PC-9 (cell line): ENCODE measurements at regions not wholly inside any gene's neighbourhood (a gene's known extent, or its start where the extent isn't known, plus 50 kb on each side); places are given as distances from the start of the nearest gene placed in this dataset.
"Not testable (repeated sequence)": the region's sequence is repeated elsewhere in the genome, so short reads cannot be mapped to it uniquely, and the experiment has no call there.

Source experiments
- BruUV-seq: library from RNA; stranded (reverse); fragments of 400-500 nt; replicated peaks from 2 replicates; lab custom pipeline; 2021; lab: Mats Ljungman, UMichigan
- CTCF ChIA-PET: fragments of 300-600 bp; sonication (Branson Sonifier 250); formaldehyde crosslinking; loops from one replicate; lab custom pipeline; 2022; ENCODE audit warnings: antibody characterized with exemption; lab: Charles Lee
- POLR2A ChIA-PET: fragments of 300-600 bp; sonication (Branson Sonifier 250); formaldehyde crosslinking; loops from one replicate; lab custom pipeline; 2022; ENCODE audit warnings: antibody characterized with exemption; ENCODE audit not compliant: unreplicated experiment; lab: Charles Lee
- DNase-seq, 2 experiments: peaks; one replicate each; pipeline versions ENCODE4 v3.0.0 to v3.0.0-alpha.2; 2015 to 2022; ENCODE audit warnings: mixed read lengths in 1 of 2
- H2AFZ ChIP-seq: fragments of 200-600 bp; sonication (generic); 2 replicates; pipeline ENCODE4 v1.8.1; 2017; ENCODE audit warnings: antibody characterized with exemption
- H3F3A ChIP-seq: fragments of 200-600 bp; sonication (generic); 2 replicates; pipeline ENCODE4 v1.8.1; 2017; ENCODE audit warnings: antibody characterized with exemption, mild to moderate bottlenecking, low read depth; ENCODE audit not compliant: insufficient read depth
- H3K27ac ChIP-seq: fragments of 200-600 bp; sonication (generic); 2 replicates; pipeline ENCODE4 v1.6.1; 2016; ENCODE audit warnings: mixed run types
- H3K27me3 ChIP-seq: fragments of 200-600 bp; sonication (generic); 2 replicates; pipeline ENCODE4 v1.6.1; 2016; ENCODE audit warnings: low read depth, mixed run types; ENCODE audit not compliant: insufficient read depth
- H3K36me3 ChIP-seq: fragments of 200-600 bp; sonication (generic); 2 replicates; pipeline ENCODE4 v1.6.1; 2016; ENCODE audit warnings: low read depth, mixed run types
- H3K4me1 ChIP-seq: fragments of 200-600 bp; sonication (generic); replicated peaks from 2 replicates; pipeline ENCODE4 v1.6.1; 2016; ENCODE audit warnings: mixed run types; ENCODE audit not compliant: insufficient read depth
- H3K4me2 ChIP-seq: fragments of 200-600 bp; sonication (generic); 2 replicates; pipeline ENCODE4 v1.6.1; 2017; ENCODE audit warnings: mixed run types
- H3K4me3 ChIP-seq: fragments of 200-600 bp; sonication (generic); 2 replicates; pipeline ENCODE4 v1.6.1; 2016; ENCODE audit warnings: mixed run types
- H3K79me2 ChIP-seq: fragments of 200-600 bp; sonication (generic); 2 replicates; pipeline ENCODE4 v1.6.1; 2017; ENCODE audit warnings: low read depth, mixed run types
- H3K9me2 ChIP-seq: fragments of 200-600 bp; sonication (generic); 2 replicates; pipeline ENCODE4 v1.8.1; 2017; ENCODE audit warnings: mild to moderate bottlenecking; ENCODE audit not compliant: insufficient read depth
- H3K9me3 ChIP-seq: fragments of 200-600 bp; sonication (generic); 2 replicates; pipeline ENCODE4 v1.8.1; 2016; ENCODE audit warnings: low read depth; ENCODE audit not compliant: insufficient read depth
- H4K20me1 ChIP-seq: fragments of 200-600 bp; sonication (generic); 2 replicates; pipeline ENCODE4 v1.8.1; 2017; ENCODE audit not compliant: insufficient read depth
- EZH2 ChIP-seq: fragments of 200-600 bp; sonication (generic); IDR thresholded peaks from 2 replicates; pipeline ENCODE4 v1.8.0; 2017; ENCODE audit warnings: antibody characterized with exemption, low read depth
- intact Hi-C: fragments of 100-400 bp; cut with micrococcal nuclease; formaldehyde crosslinking; loops from one replicate; pipeline ENCODE4 v1.10.0; 2022; ENCODE audit not compliant: unreplicated experiment
- TF ChIP-seq, protein P1 (sequence below): fragments of 200-600 bp; sonication (generic); conservative IDR thresholded peaks from 2 replicates; pipeline ENCODE4 v1.6.1; 2017; ENCODE audit warnings: mixed run types, antibody characterized with exemption, mild to moderate bottlenecking, moderate library complexity

- Histone ChIP-seq H3K9me2 (no peaks in the 10 kb centered on the region), H3K4me1 (no peaks in the 10 kb centered on the region), H3K4me3 (no peak overlapping the region), H3K9me3 (no peaks in the 10 kb centered on the region), H4K20me1 (no peaks in the 10 kb centered on the region), H3K27me3 (no peaks in the 10 kb centered on the region), H3K36me3 (no peaks in the 10 kb centered on the region), H3K4me2 (no peak overlapping the region), H3F3A (no peaks in the 10 kb centered on the region), H2AFZ (no peak overlapping the region), H3K79me2 (no peaks in the 10 kb centered on the region), H3K27ac (no peak overlapping the region)
- no peak for DNase-seq
- intact Hi-C loops: no loop called here
- TF ChIP-seq, protein P1, sequence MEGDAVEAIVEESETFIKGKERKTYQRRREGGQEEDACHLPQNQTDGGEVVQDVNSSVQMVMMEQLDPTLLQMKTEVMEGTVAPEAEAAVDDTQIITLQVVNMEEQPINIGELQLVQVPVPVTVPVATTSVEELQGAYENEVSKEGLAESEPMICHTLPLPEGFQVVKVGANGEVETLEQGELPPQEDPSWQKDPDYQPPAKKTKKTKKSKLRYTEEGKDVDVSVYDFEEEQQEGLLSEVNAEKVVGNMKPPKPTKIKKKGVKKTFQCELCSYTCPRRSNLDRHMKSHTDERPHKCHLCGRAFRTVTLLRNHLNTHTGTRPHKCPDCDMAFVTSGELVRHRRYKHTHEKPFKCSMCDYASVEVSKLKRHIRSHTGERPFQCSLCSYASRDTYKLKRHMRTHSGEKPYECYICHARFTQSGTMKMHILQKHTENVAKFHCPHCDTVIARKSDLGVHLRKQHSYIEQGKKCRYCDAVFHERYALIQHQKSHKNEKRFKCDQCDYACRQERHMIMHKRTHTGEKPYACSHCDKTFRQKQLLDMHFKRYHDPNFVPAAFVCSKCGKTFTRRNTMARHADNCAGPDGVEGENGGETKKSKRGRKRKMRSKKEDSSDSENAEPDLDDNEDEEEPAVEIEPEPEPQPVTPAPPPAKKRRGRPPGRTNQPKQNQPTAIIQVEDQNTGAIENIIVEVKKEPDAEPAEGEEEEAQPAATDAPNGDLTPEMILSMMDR: no peak
- no peak for TF ChIP-seq EZH2
- ChIA-PET CTCF (no interaction called here), POLR2A (no interaction called here)
- BruUV-seq: no TSS peak
Observed at GRCh38 chrX:77119706-77120105, 327.5 kb upstream of the FGF16 start.

GRCh38 chrX:77123917-77124316, 323.3 kb upstream of the FGF16 start:
- H4K20me1 ChIP-seq, H2AFZ ChIP-seq, H3K36me3 ChIP-seq, H3K4me3 ChIP-seq, POLR2A ChIA-PET, H3K4me1 ChIP-seq, H3K79me2 ChIP-seq, intact Hi-C loops, H3K27me3 ChIP-seq, BruUV-seq, DNase-seq, H3K9me2 ChIP-seq, H3K27ac ChIP-seq, CTCF ChIA-PET, H3K9me3 ChIP-seq, H3K4me2 ChIP-seq, H3F3A ChIP-seq: not testable (repeated sequence)

GRCh38 chrX:77127571-77127970, 319.6 kb upstream of the FGF16 start:
- H3K4me2 ChIP-seq, H3K4me1 ChIP-seq, H3F3A ChIP-seq, H3K9me3 ChIP-seq, POLR2A ChIA-PET, H2AFZ ChIP-seq, CTCF ChIA-PET, intact Hi-C loops, BruUV-seq, H3K79me2 ChIP-seq, H3K36me3 ChIP-seq, H3K27ac ChIP-seq, H4K20me1 ChIP-seq, H3K4me3 ChIP-seq, H3K27me3 ChIP-seq, H3K9me2 ChIP-seq, DNase-seq: not testable (repeated sequence)

DNA sequence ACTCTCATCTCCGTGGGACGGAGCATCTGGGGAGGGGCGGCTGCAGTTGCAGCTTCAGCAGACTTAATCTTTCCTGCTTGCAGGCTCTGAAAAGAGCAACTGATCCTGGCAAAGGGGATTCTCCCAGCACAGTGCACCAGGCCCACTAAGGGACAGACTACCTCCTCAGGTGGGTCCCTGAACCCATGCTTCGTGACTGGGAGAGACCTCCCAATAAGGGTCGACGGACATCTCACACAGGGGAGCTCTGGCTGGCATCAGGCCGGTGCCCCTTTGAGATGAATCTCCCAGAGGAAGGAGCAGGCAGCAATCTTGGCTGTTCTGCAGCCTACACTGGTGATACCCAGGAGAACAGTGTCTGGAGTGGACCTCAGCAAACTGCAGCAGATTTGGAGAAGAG, 303.3 kb upstream of the FGF16 start:
- Histone ChIP-seq H3K9me3 (no peaks in the 10 kb centered on the region), H3F3A (no peaks in the 10 kb centered on the region), H3K4me2 (no peak overlapping the region), H3K27me3 (no peaks in the 10 kb centered on the region), H3K79me2 (no peaks in the 10 kb centered on the region), H3K36me3 (no peaks in the 10 kb centered on the region), H3K27ac (no peak overlapping the region), H3K9me2 (no peaks in the 10 kb centered on the region), H3K4me3 (no peak overlapping the region), H2AFZ (no peak overlapping the region), H3K4me1 (no peaks in the 10 kb centered on the region), H4K20me1 (no peaks in the 10 kb centered on the region)
- ChIA-PET CTCF (no interaction called here), POLR2A (no interaction called here)
- intact Hi-C loops: no loop called here
- TF ChIP-seq EZH2: no peak
- TF ChIP-seq, protein P1: no peak
- no TSS peak for BruUV-seq
- DNase-seq: no peak
